GM12874 (cell line): ENCODE measurements at regions not wholly inside any gene's neighbourhood (a gene's known extent, or its start where the extent isn't known, plus 50 kb on each side); places are given as distances from the start of the nearest gene placed in this dataset.

Experiments used
- CTCF ChIP-seq: IDR thresholded peaks from 2 replicates; pipeline ENCODE4 v1.5.1; 2011; ENCODE audit warnings: low read depth, mild to moderate bottlenecking, control low read depth, low read length, moderate library complexity; ENCODE audit not compliant: insufficient read depth

GRCh38 chr2:17271416-17271815 is 246.8 kb downstream of the RAD51AP2 start:
- TF ChIP-seq CTCF, result no peak

GRCh38 chr2:17270894-17271293 is 247.3 kb downstream of the RAD51AP2 start:
- no peak for TF ChIP-seq CTCF

- TF ChIP-seq CTCF, result no peak
Measured at GRCh38 chr2:17263570-17263968, 254.7 kb downstream of the RAD51AP2 start.

GRCh38 chr2:17262854-17263569 is 255.2 kb downstream of the RAD51AP2 start:
- TF ChIP-seq CTCF, result no peak

GRCh38 chr2:17259613-17260012 is 258.6 kb downstream of the RAD51AP2 start:
- TF ChIP-seq CTCF, result no peak

- TF ChIP-seq CTCF, result no peak
Measured at GRCh38 chr2:17258861-17259260, 259.4 kb downstream of the RAD51AP2 start.

- TF ChIP-seq CTCF, result no peak
Measured at GRCh38 chr2:17257189-17257909, 260.9 kb downstream of the RAD51AP2 start.
